Endothelial cell of umbilical vein (primary cell): ENCODE measurements at regions not wholly inside any gene's neighbourhood (a gene's known extent, or its start where the extent isn't known, plus 50 kb on each side); places are given as distances from the start of the nearest gene placed in this dataset.

Experiments
- BruUV-seq: library from RNA; stranded (reverse); fragments of 400-500 nt; replicated peaks from 2 replicates; lab custom pipeline; 2021; lab: Mats Ljungman, UMichigan
- CTCF ChIA-PET: fragments of 300-600, 350-600 bp; sonication (Branson Sonifier 250); formaldehyde crosslinking; loops from one replicate; lab custom pipeline; 2021; ENCODE audit warnings: antibody characterized with exemption, inconsistent platforms; lab: Charles Lee
- POLR2A ChIA-PET: fragments of 300-600, 350-600 bp; sonication (Branson Sonifier 250); formaldehyde crosslinking; loops from one replicate; lab custom pipeline; 2021; ENCODE audit warnings: antibody characterized with exemption, inconsistent platforms; lab: Charles Lee
- DNase-seq: peaks from one replicate; pipeline ENCODE4 v3.0.0-alpha.2; 2011; ENCODE audit warnings: low read depth, low spot score
- FAIRE-seq: peaks from 2 replicates; lab custom pipeline; 2011; peaks lifted over from hg19 to GRCh38; lab: Jason Lieb, UNC
- H2AFZ ChIP-seq: 2 replicates; pipeline ENCODE4 v1.6.0; 2012; ENCODE audit warnings: low read depth, low read length, control low read depth, inconsistent platforms
- H3K27ac ChIP-seq: 2 replicates; pipeline ENCODE4 v1.5.1; 2011; ENCODE audit warnings: low read depth, mild to moderate bottlenecking, control low read depth, low read length, moderate library complexity; ENCODE audit not compliant: insufficient read depth
- H3K27me3 ChIP-seq, 2 experiments: 2 replicates each; pipeline versions ENCODE4 v1.6.0 to v1.6.1; 2011; ENCODE audit warnings: low read length in 2 of 2, mixed read lengths in 1 of 2; ENCODE audit not compliant: control insufficient read depth in 2 of 2, insufficient read depth in 2 of 2
- H3K36me3 ChIP-seq, 2 experiments: 2 replicates in 1 of 2; 3 replicates in 1 of 2; pipeline ENCODE4 v1.5.1; 2011; ENCODE audit warnings: low read length in 2 of 2, mild to moderate bottlenecking in 1 of 2, moderate library complexity in 1 of 2; ENCODE audit not compliant: control insufficient read depth in 2 of 2, insufficient read depth in 2 of 2; ENCODE audit errors: extremely low read depth in 1 of 2
- H3K4me1 ChIP-seq: 3 replicates; pipeline ENCODE4 v1.5.1; 2011; ENCODE audit warnings: mild to moderate bottlenecking, low read length; ENCODE audit not compliant: control insufficient read depth, insufficient read depth; ENCODE audit errors: extremely low read depth
- H3K4me2 ChIP-seq: 2 replicates; pipeline ENCODE4 v1.6.1; 2011; ENCODE audit warnings: low read length, control low read depth, mixed read lengths; ENCODE audit not compliant: insufficient read depth
- H3K4me3 ChIP-seq, 3 experiments: fragments of 200-600 bp in 1 of 3; sonication (generic), shearing (Covaris generic) in 1 of 3; replicated peaks in 1 of 3; 2 replicates each; pipeline ENCODE4 v1.5.1; 2011 to 2016; ENCODE audit warnings: control low read depth in 3 of 3, low read length in 3 of 3, mild to moderate bottlenecking in 2 of 3, inconsistent platforms in 1 of 3, low read depth in 1 of 3, moderate library complexity in 1 of 3; ENCODE audit not compliant: insufficient read depth in 1 of 3
- H3K79me2 ChIP-seq: 2 replicates; pipeline ENCODE4 v1.6.0; 2012; ENCODE audit warnings: low read length, inconsistent platforms; ENCODE audit not compliant: control insufficient read depth, insufficient read depth
- H3K9ac ChIP-seq: replicated peaks from 2 replicates; pipeline ENCODE3; 2011; ENCODE audit warnings: low read length, control low read depth; ENCODE audit not compliant: insufficient read depth; ENCODE audit errors: extremely low read depth
- H3K9me1 ChIP-seq: replicated peaks from 3 replicates; pipeline ENCODE4 v1.6.0; 2011; ENCODE audit warnings: mild to moderate bottlenecking, low read length; ENCODE audit not compliant: control insufficient read depth, insufficient read depth; ENCODE audit errors: extremely low read depth
- H3K9me3 ChIP-seq: replicated peaks from 2 replicates; pipeline ENCODE4 v1.5.1; 2012; ENCODE audit warnings: low read length, inconsistent platforms; ENCODE audit not compliant: control insufficient read depth, insufficient read depth
- H4K20me1 ChIP-seq: replicated peaks from 2 replicates; pipeline ENCODE3; 2011; ENCODE audit warnings: mild to moderate bottlenecking, low read length; ENCODE audit not compliant: control insufficient read depth, insufficient read depth; ENCODE audit errors: extremely low read depth
- EZH2 ChIP-seq: IDR thresholded peaks from 2 replicates; pipeline ENCODE4 v1.6.1; 2012; ENCODE audit warnings: borderline replicate concordance, low read depth, mild to moderate bottlenecking, moderate library complexity, low read length, inconsistent platforms; ENCODE audit not compliant: severe bottlenecking
- FOS ChIP-seq: IDR thresholded peaks from 2 replicates; pipeline ENCODE4 v1.6.1; 2011; ENCODE audit warnings: mild to moderate bottlenecking, low read length, moderate library complexity, borderline replicate concordance; ENCODE audit not compliant: insufficient read depth
- GATA2 ChIP-seq: IDR thresholded peaks from 2 replicates; pipeline ENCODE4 v1.7.0; 2011; ENCODE audit warnings: low read depth, mild to moderate bottlenecking, moderate library complexity, mixed read lengths, low read length; ENCODE audit not compliant: insufficient read length, insufficient read depth
- JUN ChIP-seq: IDR thresholded peaks from 2 replicates; pipeline ENCODE4 v1.6.1; 2011; ENCODE audit warnings: borderline replicate concordance, low read depth; ENCODE audit not compliant: insufficient read length, insufficient read depth
- MYC ChIP-seq: IDR thresholded peaks from one replicate; pipeline ENCODE4 v1.6.1; 2011; ENCODE audit warnings: mild to moderate bottlenecking, low read depth, low read length
- POLR2A ChIP-seq: IDR thresholded peaks from 2 replicates; pipeline ENCODE4 v1.6.1; 2012; ENCODE audit warnings: low read depth, mild to moderate bottlenecking, control low read depth, low read length
- POLR2AphosphoS5 ChIP-seq: IDR thresholded peaks from 2 replicates; pipeline ENCODE4 v1.6.1; 2012; ENCODE audit warnings: low read depth, mild to moderate bottlenecking, control low read depth, low read length, moderate library complexity; ENCODE audit not compliant: insufficient read depth
- dilution Hi-C: fragments of 300-500 bp; cut with MboI; formaldehyde crosslinking; loops from one replicate; pipeline ENCODE4 v1.15.0; 2019; ENCODE audit warnings: low sequenced_read_pairs; ENCODE audit not compliant: extremely low pct_ligation_motif_present
- intact Hi-C: fragments of 100-400 bp; cut with micrococcal nuclease; formaldehyde crosslinking; loops from one replicate; pipeline ENCODE4 v1.10.0; 2022
- TF ChIP-seq, protein P1 (sequence below), 2 donors: IDR thresholded peaks; 1 replicate in 1 of 2; 2 replicates in 1 of 2; pipeline ENCODE4 v1.5.1; 2011; ENCODE audit warnings: low read length in 2 of 2, mild to moderate bottlenecking in 2 of 2, moderate library complexity in 2 of 2, control low read depth in 1 of 2, inconsistent platforms in 1 of 2, low read depth in 1 of 2; ENCODE audit not compliant: insufficient read depth in 1 of 2; ENCODE audit errors: extremely low read depth in 1 of 2
- TF ChIP-seq, protein P2 (sequence below): IDR thresholded peaks from 2 replicates; pipeline ENCODE4 v1.6.1; 2011; ENCODE audit not compliant: insufficient read depth, insufficient read length

DNA sequence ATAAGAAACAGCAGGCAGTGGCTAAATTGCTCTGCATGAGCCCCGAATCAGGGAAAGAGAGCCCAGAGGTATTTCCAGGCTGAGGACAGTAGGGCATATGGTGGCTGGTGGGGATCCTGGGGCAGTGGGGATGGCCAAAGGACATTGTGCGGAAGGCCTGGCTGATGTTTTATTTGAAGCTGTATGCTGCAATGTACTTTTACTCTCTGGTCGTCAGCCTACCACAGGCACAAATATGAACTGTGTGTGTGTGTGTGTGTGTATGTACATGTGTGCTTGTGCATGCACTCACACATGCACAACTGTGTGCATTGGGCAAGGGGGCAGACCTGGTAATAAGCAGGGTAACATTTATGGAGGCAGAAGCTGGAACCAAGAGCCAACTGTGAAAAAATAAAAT, 74.7 kb upstream of the GZMB start:
- Histone ChIP-seq H3K36me3 (no peaks in the 10 kb centered on the region), H3K27me3 (no peaks in the 10 kb centered on the region), H3K9me3 (no peaks in the 10 kb centered on the region), H3K4me1 (no peaks in the 10 kb centered on the region), H3K79me2 (no peaks in the 10 kb centered on the region), H2AFZ (no peak overlapping the region), H3K9ac (no peak overlapping the region), H3K27ac (no peak overlapping the region), H3K9me1 (no peaks in the 10 kb centered on the region), H3K4me3 (no peak overlapping the region), H3K4me2 (no peak overlapping the region), H4K20me1 (no peaks in the 10 kb centered on the region)
- ChIA-PET CTCF (interaction anchor here (0.8 to 4.2 kb wide), 5 partner anchors 9 to 673 kb away, joined by 3 to 62 read pairs (median 7); no protein-coding TSS in a partner anchor), POLR2A (no interaction called here)
- intact Hi-C loops (no loop called here), dilution Hi-C loops (no loop called here)
- DNase-seq = no peak
- no peak for FAIRE-seq
- BruUV-seq = no TSS peak
- TF ChIP-seq JUN (no peak), FOS (no peak), EZH2 (no peak), GATA2 (no peak), POLR2AphosphoS5 (no peak), POLR2A (no peak), MYC (no peak)
- TF ChIP-seq, protein P1, sequence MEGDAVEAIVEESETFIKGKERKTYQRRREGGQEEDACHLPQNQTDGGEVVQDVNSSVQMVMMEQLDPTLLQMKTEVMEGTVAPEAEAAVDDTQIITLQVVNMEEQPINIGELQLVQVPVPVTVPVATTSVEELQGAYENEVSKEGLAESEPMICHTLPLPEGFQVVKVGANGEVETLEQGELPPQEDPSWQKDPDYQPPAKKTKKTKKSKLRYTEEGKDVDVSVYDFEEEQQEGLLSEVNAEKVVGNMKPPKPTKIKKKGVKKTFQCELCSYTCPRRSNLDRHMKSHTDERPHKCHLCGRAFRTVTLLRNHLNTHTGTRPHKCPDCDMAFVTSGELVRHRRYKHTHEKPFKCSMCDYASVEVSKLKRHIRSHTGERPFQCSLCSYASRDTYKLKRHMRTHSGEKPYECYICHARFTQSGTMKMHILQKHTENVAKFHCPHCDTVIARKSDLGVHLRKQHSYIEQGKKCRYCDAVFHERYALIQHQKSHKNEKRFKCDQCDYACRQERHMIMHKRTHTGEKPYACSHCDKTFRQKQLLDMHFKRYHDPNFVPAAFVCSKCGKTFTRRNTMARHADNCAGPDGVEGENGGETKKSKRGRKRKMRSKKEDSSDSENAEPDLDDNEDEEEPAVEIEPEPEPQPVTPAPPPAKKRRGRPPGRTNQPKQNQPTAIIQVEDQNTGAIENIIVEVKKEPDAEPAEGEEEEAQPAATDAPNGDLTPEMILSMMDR (IDR thresholded peaks at IDR 0.05; ENCODE audit: extremely low read depth in 1 of 2, insufficient read depth in 1 of 2, low read depth in 1 of 2, low read length in 2 of 2) = no peak
- TF ChIP-seq, protein P2, sequence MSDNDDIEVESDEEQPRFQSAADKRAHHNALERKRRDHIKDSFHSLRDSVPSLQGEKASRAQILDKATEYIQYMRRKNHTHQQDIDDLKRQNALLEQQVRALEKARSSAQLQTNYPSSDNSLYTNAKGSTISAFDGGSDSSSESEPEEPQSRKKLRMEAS = no peak
